HCEC 1CT (cell line): ENCODE measurements at regions not wholly inside any gene's neighbourhood (a gene's known extent, or its start where the extent isn't known, plus 50 kb on each side); places are given as distances from the start of the nearest gene placed in this dataset.
"Not testable (repeated sequence)": the region's sequence is repeated elsewhere in the genome, so short reads cannot be mapped to it uniquely, and the experiment has no call there.

Experiments
- DNase-seq: peaks from one replicate; pipeline ENCODE4 v3.0.0-alpha.2; 2017

DNA sequence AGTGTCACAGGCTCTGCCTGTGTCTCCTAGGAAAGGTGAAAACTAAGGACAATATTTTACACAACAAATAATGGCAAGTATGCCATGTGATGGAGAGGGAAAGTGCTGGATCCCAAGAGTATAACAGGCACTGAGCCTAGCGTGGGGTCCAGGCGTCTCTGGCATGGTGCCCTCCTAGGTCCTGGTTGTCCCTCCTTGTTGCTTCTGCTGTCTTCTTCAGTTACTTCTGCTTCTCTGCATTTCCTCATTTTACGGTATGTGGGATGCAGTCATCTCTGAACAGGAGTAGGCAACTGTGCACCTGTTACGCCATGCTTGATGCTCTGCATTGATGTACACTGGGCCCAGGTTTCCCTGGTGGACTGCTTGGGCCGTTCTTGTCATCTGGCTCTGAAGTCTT lies 1480.8 kb downstream of the FOXD4L5 start:
- not testable (repeated sequence) for DNase-seq

DNA sequence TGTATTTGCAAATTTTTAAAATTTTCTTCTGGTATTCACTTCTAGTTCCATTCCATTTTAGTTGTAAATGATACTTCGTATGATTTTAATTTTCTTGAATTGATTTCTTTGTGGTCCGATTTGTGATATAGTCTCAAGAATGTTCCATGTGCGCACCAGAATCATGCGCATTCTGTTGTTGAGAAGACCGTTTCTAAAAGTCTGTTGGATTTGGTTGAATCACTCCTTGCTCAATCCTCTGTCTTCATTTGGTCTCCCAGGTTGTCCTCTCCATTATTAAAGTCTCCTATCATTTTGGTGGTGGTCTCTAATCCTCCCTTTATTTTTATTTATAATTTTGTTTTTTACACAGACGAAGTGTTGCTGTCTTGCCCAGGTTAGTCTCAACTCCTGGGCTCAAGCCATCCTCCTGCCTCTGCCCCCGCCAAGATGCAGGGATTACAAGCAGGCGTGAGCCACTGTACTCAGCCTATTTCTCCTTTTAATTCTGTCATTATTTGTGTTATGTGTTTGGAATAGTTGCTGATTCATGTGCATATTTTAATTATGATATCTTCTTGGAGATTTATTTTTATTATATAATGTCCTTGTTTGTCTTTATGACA lies 1490.8 kb downstream of the FOXD4L5 start:
- not testable (repeated sequence) for DNase-seq

DNA sequence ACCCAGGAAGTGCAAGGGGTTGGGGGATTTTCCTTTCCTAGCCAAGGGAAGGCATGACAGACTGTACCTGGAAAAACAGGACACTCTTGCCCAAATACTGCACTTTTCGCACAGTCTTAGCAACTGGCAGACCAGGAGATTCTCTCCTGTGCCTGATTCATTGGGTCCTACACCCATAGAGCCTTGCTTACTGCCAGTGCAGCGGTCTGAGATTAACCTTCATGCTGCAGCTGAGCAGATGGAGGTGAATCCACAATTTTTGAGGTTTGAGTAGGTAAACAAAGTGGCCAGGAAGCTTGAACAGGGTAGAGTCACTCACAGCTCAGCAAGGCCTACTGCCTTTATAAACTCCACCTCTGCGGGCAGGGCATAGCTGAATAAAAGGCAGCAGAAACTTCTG lies 1497.6 kb downstream of the FOXD4L5 start:
- DNase-seq: not testable (repeated sequence)

DNA sequence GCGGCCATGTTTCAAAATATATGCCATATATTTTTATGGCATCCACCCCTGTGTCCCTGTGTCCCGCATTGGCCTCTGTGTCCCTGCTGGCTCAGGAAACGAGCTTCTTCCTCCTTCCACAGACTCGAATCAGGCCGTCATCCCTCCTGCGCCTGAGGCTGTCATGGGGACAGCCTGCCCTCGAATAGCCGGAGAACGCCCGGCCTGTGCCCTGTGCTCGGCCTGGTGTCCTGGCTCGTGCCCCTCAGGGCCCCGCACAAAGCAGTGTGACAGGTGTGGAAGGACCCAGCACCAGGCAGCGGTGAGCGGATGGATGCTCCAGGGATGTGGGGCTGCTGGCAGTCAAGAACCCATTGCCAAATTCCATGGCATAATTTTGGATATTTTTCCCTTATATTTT lies 1500.0 kb downstream of the FOXD4L5 start:
- DNase-seq: not testable (repeated sequence)

DNA sequence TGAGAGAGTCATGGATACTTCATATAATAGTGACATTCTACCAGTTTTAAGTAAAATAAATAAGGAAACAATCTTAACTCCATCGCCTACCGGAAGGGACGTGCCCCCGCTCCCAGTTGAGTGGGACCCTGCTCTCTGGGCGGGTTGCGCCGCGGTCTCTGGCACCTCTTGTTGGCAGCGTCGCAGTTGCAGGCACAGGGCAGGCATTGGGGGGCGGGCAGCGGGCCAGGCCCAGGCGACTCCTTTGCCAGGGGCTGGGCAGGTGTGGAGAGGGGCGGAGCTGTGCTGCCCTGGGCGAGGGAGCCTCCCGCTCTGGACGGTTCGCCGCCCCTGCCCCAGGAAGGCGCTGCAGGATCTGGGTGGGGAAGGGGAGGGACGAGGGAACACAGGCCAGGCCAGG lies 1500.6 kb downstream of the FOXD4L5 start:
- not testable (repeated sequence) for DNase-seq

DNA sequence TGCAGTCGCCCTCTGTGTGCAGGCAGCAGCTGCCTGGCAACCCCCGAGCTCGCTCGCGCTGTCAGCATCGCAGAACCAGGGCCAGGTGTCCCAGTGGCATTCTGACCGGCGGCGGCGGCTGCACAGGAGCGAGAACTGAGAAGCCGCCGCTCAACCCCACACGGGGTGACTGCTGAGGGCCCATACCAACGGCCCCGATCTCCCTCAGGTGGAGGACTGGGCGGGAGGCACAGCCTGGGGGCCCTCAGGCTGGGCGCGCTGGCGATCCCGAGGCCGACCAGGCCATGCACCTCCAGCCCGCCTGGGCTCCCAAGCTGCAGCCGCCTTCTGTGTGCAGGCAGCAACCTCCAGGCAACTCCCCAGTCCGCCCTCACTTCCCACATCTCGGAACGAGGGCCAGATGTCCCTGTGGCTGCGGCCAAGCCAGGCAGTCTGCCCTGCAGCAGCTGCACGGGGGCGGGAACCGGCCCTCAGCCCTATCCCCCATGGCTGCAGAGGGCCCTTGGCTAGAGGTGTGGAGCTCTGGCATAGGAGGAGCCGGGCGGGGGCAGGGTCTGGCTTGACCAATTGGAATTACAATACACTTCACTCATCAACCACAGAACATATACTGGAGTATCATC lies 1503.1 kb downstream of the FOXD4L5 start:
- not testable (repeated sequence) for DNase-seq

DNA sequence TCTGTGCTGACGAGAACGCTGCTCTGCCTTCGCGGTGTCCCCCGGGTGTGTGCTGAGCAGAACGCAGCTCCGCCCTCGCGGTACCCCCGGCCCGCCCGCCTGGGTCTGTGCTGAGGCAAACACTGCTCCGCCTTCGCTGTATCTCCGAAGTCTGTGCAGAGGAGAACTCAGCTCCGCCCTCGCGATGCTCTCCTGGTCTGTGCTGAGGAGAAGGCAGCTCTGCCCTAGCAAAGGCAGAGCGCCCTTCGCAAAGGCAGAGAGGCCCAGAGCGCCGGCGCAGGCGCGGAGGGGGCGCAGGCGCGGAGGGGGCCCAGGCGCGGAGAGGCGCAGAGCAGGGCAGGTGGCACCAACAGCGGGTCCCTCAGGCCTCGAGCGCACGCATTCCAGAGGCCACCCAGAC lies 1503.6 kb downstream of the FOXD4L5 start:
- not testable (repeated sequence) for DNase-seq

DNA sequence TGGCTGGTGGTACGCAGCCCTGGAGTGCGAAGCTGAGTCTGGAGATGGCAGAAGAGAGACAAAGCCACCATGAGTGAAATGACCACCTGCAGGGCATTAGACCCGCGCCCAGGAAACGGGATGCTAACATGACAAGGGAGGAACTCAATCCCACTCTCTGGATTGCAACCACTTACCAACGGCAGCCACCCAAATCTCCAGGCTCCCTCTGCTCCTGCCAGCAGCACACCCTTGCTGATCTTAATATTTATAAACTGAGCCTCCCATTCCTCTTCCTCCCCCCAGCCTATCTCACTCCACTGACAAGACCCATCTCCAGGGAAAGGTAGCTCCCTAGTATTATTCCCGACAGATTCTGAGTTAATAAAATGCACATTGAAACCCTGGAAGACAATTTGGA lies 1508.8 kb downstream of the FOXD4L5 start:
- not testable (repeated sequence) for DNase-seq

DNA sequence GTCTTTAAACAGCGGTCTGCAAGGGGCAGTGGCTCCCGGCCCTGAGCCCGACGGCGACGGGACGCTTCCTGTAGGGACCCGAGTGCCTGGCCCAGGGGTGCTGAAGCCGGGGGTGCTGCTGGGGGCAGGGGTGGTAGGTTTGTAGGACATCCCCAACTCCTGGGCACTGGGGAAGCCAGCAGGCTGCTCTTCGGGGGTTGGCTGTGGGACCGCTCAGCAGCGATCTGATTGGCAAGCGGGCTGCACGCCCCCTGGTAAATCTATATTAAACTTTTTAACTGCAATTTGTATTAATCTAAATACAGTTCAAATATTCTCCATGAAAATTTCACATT lies 1510.0 kb downstream of the FOXD4L5 start:
- DNase-seq: not testable (repeated sequence)

DNA sequence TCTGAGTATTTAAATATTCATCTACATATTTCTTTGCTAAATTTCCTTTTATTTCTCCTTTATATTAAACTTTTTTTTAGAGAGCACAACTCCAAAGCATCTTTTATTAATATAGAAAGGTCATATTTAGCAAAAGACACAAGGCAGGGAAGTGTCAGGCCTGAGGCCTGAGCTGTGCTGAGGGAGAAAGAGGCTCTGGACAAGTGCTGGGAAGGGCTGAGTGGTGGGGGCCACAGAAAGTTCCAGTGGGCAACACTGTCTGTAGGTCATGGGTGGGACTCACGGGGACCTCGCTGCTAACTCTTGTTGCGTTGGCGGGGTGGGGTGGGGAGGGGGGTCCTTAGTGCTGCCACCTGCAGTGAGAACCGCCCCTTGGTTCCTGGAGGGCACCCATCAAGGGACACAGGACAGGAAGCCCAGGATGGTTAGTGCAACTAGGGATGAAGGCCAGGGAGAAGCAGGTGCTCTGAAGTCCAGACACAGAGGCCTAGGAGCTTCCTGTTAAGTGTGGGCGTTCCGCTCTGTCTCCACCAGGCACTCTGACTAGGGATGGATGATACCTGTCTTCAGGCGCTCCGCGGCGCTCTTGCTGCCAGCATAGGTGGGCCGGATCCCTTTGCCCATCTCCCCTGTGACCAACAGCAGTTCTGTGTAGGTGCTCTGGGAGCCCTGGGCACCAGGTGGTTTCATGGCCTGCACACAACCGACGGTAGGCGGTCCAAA lies 1510.5 kb downstream of the FOXD4L5 start:
- not testable (repeated sequence) for DNase-seq

DNA sequence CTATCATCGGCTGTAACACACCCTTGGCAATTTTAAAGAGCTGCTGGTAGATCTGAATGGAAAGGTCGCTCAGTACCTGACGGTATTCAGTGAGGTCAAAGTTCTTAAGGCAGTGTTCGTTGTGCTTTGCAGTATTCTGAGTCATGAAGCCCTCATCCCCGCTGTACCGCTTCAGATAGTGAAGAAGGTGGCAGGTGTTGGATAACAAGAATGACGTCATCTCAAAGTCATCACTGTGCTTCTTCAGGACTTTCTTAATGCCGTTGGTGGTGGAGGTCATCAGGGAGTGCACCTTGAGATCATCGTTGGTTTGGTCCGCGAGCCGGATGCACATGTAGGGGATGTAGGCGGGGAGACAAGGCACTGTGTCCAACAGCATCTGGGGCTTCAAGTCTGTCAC lies 1522.8 kb downstream of the FOXD4L5 start:
- DNase-seq: not testable (repeated sequence)

DNA sequence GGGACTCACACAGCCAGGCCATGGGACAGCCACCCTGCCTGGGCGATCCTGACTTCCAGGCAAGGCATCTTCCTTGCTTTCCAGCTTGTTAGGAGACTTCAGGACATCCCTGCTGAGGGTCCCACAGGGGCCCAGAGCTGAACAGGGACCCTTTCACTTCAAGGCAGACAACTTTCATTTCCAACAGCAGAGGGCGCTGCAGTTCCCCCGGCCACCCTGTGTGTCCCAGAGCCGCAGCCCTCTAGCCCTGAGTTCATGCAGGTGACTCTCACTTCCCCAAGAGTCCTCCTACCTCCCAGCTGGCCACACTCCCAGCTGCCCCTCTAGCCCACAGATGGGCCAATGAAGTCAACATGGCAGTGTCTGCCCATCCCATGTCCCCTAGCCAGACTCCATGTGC lies 1556.0 kb downstream of the FOXD4L5 start:
- not testable (repeated sequence) for DNase-seq

DNA sequence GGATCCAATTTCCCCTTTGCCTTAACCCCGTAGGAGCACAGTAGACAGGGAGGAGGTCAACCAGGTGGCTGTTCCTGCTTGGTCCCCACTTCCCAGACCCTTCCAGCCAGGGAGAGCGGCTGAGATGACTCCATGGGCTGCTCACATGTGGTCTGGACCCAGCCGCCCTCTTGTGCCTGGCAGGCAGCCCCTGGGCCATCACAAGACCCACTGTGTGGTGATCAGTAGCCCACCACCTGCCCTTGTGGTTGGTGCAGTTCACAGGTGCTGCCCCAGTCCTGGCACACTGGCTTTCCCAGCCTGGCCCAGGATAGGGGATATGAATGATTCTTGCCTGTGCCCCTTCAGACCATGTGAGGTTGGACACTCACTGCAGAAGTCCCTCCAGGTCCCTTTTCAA lies 1556.7 kb downstream of the FOXD4L5 start:
- DNase-seq: no peak

DNA sequence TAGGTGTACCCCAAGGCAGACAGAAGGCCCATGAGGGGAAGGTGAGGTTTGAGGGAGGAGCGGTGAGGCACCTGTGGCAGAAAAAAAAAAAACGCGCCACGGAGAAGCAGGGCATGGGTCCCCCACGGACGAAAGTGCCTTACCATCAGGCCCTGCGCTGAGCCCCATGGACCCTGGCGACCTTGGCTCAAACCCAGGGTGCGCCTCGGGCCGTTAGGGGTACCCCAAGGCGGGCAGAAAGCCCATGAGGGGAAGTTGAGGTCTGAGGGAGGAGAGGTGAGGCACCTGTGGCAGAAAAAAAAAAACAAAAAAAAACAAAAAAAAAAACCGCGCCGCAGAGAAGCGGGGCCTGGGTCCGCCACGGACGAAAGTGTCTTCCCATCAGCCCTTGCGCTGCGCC lies 1576.7 kb downstream of the FOXD4L5 start:
- DNase-seq: not testable (repeated sequence)

DNA sequence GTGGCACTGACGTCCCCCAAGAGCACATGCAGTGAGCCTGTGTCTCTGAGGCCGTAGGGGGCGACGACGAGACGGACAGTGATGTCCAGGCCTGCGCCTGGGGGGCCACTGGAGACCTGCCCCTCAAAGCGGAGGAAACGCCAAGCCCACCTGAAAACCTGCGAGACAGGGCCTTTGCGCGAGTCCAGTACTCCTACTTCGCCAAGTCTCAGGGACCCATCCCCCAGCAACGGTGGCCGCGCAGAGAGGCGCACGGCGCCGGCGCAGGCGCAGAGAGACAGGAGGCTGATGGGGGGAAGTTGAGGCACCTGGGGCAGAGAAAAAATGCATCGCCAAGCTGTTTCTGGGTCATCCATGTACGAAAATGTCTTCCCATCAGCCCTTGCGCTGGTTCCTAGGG lies 1580.6 kb downstream of the FOXD4L5 start:
- DNase-seq: not testable (repeated sequence)

DNA sequence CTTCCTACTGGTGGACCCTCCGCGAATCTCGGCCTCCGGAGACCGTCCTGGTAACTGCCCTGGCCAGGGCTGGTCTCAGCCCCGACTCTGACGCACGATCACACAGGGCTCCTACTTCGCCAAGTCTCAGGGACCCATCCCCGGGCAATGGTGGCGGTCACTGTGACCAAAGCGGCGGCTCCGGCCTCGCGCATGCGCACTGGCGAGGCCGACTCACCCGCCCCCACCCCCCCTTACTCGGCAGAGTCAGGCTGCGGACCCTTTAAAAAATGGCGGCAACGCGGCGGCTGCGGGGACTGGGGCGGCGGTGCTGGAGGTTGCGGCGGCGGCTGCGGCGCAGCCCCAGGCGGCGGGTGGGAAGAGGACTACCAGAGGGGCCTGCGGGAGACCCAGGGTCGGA lies 1581.3 kb downstream of the FOXD4L5 start:
- not testable (repeated sequence) for DNase-seq

DNA sequence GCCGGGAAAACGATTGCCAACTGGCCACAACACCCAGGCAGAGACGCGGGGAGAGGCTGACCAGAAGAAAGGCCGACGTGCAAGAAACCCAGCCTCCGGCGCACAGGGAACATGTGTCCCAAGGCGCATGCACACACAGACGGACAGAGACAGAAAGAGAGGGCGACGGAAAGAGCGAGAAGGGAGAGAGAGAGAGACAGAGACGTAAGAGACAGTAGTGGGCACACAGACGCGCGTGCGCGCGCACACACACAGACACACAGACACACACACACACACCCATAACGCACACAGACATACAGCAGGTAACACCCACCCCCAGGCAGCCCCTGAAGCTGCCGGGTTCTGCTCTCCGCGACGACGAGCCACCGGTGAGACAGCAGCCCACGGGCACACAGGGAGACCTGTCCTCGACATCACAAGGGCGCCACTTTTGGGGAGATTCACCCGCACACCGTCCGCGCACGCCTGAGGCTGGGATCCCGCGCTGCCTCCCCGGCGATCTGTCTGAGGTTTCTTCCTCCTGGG lies 1581.8 kb downstream of the FOXD4L5 start:
- DNase-seq: not testable (repeated sequence)
